Stimulated activated CD4-positive, alpha-beta T cell treated with anti-CD3 and anti-CD28 coated beads, Interleukin-12 subunit alpha, Interleukin-12 subunit beta, amount 100 ng/mL, for 48 hours (primary cell): ENCODE measurements at regions not wholly inside any gene's neighbourhood (a gene's known extent, or its start where the extent isn't known, plus 50 kb on each side); places are given as distances from the start of the nearest gene placed in this dataset.
"Not testable (repeated sequence)": the region's sequence is repeated elsewhere in the genome, so short reads cannot be mapped to it uniquely, and the experiment has no call there.

ENCODE experiments used
- DNase-seq, 3 donors: peaks; one replicate each; pipeline ENCODE4 v3.0.0-alpha.2; 2020; ENCODE audit warnings: low read depth in 2 of 3, low spot score in 1 of 3

DNA sequence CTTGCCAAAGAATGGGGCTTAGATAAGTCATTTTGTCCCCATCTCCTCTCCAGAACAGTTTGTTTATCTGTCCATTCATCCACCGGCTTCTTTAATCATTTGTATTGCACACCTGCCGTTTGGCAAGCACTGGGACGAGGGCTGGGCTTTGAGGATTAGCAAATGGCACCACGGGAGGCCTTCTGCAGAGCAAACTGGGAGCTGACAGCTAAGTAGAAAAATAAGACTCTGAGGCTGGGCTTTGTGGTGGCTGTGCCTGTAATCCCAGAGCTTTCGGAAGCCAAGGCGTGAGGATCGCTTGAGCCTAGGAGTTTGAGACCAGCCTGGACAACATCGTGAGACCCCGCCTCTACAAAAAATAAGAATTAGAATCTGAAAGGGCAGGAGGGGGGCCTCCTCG lies 203.9 kb downstream of the NPIPB11 start:
- DNase-seq = not testable (repeated sequence)

DNA sequence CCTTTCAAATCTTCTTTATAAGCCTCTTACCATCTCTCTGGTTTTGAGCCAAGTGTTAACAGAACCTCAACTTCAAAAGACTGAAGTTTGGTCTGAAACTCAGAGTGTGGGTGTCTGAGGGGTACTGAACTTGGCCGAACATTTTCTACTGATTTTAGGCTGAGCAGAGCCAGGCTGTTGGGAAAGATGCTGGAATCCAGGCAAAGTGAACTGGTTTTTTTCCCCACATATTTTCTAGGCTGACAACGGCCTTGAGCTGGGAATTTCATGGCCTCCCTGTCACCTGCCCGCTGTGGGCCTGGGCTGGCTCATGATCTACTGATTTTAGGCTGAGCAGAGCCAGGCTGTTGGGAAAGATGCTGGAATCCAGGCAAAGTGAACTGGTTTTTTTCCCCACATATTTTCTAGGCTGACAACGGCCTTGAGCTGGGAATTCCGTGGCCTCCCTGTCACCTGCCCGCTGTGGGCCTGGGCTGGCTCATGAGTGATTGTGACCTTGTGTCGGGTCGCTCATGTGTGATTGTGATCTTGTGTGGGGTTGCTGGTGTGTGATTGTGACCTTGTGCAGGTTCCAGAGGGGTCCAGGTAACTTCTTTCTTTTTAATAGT lies 204.4 kb downstream of the NPIPB11 start:
- not testable (repeated sequence) for DNase-seq

DNA sequence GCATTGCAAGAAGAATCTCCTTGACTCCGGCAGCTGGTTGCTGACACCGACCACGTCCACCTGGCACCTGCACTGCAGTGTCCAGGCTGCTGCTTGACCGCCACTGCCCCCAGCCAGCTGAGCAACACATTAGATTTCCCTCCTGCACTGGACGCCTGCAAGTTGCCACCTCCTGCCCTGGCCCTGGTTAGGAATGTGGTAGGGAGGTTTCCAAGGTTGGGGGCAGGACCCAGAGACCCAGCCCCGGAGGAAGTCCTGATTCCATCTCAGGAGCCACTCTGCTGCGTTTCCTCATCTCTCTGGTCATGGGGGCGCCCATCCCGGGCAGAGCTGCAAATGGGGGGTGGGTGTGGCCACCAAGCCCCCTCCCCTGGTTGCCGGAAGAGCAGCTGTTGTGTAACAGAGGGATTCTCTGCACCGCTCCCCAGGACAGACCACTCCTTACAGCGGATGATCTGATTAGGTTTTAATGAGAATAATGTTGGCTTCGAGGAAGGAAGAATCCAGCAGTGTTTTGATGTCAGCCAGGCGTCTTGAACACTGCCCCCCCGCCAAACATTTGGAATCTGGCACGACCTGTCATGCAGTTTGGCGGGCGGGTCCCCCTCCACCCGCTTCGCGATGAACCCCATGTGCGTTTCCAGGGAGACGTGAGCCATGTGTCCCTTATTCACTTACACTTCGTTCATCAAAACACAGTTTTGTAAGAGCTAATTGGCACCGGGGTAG lies 205.1 kb downstream of the NPIPB11 start:
- DNase-seq = not testable (repeated sequence)

DNA sequence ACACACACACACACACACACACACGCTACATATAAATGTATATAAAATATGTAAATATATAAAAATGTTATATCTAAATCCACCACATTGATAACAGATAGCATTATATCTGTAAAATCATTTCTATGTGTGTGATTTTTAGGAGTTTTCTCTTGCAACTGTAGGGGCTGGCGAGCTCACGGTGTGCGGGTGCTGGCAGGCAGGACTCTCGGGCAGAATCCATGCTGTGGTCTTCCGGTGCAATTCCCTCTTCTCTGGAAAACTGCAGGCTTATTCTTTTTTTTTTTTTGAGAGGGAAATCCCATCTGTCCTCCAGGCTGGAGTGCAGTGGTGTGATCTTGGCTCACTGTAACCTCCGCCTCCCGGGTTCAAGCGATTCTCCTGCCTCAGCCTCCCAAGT lies 205.8 kb downstream of the NPIPB11 start:
- not testable (repeated sequence) for DNase-seq

DNA sequence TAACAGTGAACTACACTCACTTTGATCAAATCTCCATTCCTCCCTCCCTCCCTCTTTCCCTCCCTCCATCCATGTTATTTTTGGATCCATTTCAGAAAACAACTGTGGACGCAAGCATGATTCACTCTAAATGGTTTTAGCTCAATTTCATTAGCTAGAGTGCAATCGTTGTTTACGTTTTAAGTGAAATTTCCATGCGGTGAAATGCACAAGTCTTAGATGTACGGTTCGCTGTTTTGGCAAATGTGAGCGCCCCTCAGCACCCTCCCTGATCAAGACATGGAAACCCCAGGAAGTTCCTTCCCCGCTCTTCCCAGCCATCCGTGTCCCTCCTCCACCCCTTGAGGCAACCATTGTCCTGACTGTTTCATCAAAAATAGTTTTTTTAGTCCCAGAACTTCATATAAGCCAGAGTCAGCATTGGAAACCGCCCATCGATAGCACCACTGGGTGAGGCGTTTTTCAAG lies 206.3 kb downstream of the NPIPB11 start:
- not testable (repeated sequence) for DNase-seq

DNA sequence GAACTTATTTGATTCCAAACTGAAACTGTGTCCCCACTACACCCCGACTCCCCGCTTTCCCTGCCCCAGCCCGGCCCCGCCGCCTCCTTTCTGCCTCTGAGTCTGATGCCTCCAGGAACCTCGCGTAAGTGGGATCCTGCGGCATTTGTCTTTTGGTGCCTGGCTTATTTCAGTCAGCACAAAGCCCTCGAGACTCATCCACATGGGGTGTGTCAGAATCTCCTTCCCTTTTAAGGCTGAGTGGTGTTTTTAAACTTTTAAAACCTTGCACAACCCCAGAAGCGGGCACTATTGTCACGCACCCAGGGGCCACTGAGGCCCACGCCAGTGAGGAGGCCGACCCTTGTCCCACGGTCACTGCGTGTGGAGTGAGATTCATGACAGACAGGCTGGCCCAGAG lies 206.9 kb downstream of the NPIPB11 start:
- not testable (repeated sequence) for DNase-seq

DNA sequence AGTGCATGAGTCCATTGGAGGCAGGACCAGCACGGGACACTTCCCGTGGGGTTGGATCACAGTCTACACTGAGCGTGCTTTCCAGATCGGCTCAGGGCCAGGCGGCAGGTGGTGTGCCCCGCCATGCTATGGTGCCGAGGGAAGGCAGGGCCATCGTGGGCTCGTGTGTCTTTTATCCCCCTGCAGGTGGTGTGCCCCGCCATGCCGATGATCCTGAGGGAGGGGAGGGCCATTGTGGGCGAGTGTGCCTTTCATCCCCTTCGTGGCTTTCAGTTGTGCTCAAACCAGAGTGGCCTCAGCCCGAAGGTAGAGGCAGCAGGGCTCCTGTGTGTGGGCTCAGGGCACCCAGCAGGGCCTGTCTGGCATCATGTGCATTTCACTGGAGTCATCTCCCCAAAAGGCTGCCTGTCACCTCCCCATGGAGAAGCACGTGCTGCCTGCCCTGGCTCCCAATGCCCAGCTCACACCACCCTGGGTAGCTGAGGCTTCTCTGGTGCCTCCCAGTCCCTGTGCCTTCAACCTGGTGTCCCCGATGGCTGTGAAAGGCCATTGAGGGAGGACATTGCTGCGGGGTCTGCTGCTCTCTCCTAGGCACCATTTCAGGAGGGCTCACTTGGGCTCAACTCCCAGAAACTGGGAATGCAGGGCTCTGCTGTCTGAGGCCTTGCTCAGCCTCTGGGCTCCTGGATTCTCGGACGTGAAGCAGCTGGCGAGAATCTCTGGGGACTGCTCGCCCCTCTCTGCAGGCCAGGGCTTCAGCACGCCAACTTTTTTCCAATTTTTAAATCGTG lies 207.6 kb downstream of the NPIPB11 start:
- no peak for DNase-seq

DNA sequence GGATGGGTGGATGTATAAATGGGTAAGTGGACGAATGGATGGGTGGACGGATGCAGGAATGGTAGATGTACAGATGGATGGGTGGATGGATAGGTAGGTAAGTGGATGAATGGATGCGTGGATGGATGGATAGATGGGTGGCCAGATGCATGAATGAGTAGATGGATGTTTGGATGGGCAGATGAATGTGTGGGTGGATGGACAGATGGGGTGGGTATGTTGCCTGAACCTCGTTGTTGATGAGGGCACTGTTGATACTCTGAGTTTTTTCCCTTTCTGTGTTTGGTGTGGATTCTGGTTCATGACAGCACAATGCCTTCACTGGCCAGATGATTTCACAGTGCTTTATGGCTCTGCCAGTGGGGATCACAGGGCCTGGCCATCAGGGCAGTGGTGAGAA lies 208.3 kb downstream of the NPIPB11 start:
- no peak for DNase-seq

DNA sequence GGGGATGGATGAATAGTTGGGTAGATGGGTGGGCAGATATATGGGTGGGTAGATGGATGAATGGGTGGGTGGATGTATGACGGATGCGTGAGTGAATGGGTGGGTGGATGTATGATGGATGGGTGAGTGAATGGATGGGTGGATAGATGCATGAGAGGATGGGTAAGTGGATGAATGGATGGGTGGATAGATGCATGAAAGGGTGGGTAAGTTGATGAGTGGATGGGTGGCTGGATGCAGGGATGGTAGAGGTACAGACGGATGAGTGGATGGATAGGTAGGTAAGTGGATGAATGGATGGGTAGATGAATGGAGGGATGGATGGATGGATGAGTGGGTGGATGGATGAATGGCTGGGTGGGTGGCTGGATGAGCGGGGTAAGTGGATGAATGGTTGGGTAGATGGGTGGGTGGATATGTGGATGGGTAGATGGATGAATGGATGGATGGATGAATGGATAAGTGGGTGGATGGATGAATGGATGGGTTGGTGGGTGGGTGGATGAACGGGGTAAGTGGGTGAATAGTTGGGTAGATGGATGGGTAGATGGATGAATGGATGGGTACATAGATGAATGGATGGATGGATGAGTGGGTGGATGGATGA lies 208.9 kb downstream of the NPIPB11 start:
- DNase-seq = not testable (repeated sequence)

DNA sequence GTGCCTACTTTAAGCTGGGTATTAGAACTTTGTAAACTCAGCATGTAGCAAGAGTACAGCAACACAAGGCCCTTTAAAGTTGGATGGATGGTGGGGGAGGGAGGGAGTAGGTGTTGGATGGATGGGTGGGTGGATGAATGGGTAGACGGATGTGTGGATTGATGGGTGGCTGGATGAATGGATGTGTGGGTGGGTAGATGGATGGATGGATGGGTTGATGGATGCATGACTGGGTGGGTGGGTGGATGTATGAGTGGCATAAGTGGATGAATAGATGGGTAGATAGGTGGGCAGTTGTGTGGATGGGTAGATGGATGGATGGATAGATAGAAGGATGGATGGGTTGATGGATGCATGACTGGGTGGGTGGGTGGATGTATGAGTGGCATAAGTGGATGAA lies 209.8 kb downstream of the NPIPB11 start:
- not testable (repeated sequence) for DNase-seq

DNA sequence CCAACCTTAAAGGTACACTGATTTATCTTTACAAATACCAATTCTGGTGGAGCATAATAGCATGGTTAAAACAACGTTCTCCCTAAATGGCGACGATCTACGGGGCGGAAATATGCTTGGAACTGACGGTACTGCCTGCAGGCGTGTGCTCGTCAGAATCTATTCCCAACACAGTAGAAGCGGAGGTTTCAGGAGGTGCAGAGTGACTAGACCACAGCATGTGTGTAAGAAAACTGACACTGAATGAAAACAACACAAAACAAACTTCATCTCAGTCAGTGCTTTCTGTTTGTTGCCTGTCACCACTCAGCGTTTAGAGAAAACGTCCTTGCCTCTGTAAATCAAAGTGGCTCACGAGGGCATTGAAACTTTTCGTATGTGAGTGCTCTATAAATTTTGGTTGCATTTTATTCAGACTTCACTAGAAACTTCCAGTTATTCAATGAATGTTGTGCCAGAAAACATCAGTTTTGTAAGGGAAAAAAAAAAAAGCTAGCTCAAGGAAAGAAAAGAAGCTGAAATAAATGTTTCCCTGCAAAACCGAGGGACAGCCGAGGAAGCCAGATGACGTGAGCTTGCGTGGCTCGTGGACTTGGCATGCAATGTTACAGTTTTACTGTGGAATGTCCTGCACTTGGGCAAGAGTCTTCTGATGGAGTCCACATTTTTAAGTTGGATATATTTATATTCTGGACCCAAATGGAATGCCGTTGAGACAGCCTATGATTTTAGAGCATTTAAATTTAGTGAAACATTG lies 210.4 kb downstream of the LAT start:
- DNase-seq = not testable (repeated sequence)

DNA sequence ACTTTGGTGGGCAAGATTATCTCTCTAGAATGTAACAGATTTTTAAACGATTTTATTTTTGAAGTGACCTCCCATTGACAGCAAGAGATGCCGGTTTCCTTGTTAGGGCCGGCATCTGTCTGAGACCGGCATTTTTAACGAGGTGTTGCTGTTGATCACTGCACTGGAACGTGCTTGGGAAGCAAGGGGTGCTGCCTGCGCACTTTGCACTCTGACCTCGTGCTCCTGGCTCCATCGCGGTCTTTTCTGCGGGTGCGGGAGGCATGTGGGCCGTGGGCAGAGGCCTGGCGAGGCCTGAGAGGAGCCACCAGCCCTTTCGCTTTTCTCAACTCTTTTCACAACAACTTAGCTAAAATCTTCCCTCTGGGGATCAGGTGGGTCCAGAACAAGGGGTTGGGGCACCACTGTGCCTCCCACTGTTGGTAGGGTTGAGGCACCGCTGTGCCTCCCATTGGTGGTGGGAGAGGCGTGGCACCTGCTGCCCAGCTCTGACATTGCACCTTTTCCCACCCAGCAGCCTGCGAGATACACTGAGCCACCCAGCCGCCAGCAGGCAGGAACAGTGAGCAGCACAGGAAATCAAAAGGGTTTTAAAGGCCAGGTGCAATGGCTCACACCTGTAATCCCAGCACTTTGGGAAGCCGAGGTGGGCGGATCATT lies 209.5 kb downstream of the LAT start:
- DNase-seq = not testable (repeated sequence)

DNA sequence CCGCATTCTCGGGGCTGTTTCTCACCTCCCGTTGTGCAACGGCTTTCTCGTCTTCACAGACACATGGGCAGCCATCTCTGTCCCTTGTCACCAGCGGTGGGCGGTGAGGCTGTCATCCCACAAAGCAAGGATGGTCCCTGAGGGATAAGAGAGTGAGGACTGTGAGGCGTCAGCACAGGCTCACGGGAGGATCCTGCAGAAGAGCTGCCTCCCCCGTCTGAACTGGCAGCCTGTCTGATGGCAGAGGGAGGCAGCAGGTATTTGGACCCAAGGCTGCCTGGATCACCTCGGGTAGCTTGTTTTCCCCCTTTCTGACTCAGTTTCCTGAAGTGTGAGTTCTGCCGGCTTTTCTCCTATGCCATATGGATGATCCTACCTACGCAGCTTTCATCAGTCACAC lies 208.8 kb downstream of the LAT start:
- DNase-seq = not testable (repeated sequence)

DNA sequence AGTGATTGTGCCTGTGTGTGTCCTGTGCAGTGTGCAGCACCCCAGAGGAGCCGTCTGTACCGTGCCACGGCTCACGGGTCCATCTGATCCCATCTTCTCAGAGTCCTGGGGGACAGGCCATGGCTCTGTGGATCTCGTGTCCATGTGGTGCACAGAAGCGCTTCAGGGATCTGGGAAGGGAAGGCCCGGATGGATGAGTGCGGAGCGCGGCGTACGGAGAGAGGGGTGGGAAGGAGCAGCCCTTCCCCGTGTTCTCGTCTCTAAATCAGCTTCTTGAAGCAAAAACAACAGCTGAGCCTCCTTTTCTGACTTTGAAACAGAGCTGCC lies 208.4 kb downstream of the LAT start:
- not testable (repeated sequence) for DNase-seq

DNA sequence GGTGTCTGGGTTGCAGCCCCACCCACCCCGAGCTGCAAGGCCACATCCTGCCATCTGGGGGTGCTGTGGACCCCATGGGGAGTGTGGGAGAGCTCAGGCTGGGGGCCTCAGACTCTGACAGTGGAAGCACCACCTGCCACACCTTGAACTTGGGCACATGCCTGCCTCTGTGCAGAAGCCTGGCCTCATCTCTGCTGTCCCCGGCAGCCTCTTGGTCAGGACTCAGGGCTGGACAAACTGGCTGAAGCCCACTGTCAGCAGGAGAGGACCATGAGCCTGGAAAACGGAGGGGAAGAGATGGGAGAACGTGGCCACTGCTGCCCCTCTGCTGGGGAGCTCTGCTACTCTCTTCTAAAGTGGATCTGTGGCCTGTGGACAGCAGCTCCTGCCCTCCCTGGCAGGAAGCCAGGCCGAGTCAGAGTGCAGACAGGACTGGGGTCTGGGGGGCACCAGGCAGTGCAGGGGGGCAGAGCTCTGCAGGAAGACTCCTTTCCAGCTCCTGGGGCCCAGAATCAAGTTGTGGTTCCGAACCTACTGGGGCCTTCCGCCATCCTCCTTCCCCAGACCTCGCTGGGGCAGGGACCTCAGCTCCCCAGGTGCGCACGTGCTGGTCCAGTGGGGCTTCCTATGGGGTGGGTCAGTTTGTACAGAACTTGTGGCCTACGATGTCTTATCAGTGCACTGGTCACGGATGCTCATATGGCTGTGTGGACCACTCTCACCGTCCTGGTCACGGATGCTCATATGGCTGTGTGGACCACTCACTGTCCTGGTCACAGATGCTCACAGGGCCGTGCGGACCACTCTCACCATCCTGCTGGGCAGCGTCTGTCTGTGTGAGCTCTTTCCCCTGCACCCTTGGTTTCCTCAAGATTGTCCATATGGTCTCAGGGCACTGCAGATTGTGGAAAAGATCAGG lies 207.7 kb downstream of the LAT start:
- DNase-seq = no peak

DNA sequence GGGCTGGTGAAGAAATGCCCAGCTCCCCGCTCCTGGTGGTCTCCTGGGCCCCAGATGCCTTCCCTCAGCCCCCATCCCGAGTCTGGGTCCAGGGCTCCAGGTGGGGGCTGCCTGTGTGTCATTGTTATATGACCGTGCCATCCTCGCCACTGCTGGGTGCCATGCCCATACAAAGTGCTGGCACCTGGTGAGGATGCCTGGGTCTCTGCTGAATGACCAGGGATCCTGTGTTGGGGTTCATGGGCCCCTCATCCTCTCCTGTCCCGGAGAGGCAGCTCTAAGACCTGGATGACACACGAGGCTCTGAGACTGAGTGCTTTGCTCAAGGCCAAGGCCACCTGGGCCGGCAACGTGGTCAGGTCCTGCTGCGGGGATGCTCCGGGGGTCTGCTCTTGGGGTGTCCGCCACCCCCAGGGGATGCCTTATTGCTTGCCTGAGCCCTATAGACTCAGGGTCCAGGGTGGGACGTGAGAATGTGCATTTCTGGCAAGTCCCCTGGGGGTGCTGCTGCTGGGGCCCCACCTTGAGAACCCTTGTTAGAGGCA lies 206.9 kb downstream of the LAT start:
- DNase-seq = not testable (repeated sequence)

DNA sequence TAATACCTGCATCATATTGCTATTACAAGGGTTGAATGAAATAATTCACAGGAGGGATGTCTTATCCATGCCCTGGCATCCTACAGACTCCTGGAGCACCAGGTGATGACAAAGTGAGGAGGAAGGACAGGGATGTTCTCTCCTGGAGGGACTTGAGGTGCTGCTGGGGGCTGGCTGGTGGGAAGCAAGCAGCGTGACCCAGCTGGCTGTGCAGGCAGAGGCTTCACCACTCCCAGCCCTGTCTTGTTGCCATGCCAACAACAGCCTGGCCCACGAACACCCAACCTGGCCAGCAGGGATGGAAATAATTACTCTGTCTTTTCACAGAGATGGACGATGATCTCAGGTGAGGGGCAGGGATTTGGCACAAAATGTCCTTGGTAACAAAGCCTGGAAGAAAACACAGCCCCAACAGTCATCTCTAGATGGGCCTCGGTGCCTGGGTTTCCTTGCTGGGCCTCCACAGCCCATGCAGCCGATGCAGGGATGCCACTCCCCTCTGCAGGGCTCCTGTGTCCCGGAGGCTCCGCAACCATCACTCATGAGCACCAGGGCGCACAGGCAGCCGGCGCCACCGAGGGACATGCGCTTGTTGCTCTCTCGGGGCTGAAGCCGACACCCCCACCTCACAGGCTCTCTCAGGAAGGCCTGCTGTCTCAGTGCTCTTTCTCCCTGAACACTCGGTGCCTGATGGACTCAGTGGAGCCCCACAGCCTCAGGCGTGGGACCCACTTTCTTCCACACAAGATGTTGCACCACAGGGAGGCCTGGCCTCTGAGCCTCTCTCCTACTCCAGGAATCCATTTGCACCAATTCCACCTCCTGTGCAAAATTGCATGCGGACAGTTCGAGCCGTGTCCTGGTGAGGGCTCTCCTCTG lies 205.9 kb downstream of the LAT start:
- not testable (repeated sequence) for DNase-seq

DNA sequence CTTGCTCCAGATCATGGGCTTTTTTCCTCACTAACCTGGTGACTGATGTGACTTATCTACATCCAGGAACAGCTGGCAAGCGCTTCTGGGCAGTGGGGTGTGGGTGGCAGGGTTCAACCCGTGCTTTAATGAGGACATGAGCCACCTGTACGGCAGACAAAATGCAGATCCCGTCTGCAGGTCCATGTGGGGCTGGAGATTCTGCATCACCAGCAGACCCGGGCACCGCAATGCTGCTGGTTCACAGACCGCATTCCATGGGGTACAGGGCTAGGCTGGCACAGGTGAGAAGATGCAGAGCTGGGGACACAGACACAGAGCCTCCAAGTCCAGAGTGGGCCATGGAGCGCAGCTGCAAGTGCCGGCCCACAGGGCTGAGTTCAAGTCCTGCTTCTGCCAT lies 204.0 kb downstream of the LAT start:
- not testable (repeated sequence) for DNase-seq
